Astrocyte (in vitro differentiated cells and primary cell): ENCODE measurements at regions not wholly inside any gene's neighbourhood (a gene's known extent, or its start where the extent isn't known, plus 50 kb on each side); places are given as distances from the start of the nearest gene placed in this dataset.

Experiments
- CTCF ChIP-seq: IDR thresholded peaks from 2 replicates; pipeline ENCODE4 v1.5.1; 2011; ENCODE audit warnings: low read depth, mild to moderate bottlenecking, inconsistent platforms, low read length, moderate library complexity; ENCODE audit not compliant: insufficient read depth
- EZH2 ChIP-seq: IDR thresholded peaks from 2 replicates; pipeline ENCODE4 v1.6.1; 2012; ENCODE audit warnings: mild to moderate bottlenecking, low read length, inconsistent platforms; ENCODE audit not compliant: insufficient read depth

DNA sequence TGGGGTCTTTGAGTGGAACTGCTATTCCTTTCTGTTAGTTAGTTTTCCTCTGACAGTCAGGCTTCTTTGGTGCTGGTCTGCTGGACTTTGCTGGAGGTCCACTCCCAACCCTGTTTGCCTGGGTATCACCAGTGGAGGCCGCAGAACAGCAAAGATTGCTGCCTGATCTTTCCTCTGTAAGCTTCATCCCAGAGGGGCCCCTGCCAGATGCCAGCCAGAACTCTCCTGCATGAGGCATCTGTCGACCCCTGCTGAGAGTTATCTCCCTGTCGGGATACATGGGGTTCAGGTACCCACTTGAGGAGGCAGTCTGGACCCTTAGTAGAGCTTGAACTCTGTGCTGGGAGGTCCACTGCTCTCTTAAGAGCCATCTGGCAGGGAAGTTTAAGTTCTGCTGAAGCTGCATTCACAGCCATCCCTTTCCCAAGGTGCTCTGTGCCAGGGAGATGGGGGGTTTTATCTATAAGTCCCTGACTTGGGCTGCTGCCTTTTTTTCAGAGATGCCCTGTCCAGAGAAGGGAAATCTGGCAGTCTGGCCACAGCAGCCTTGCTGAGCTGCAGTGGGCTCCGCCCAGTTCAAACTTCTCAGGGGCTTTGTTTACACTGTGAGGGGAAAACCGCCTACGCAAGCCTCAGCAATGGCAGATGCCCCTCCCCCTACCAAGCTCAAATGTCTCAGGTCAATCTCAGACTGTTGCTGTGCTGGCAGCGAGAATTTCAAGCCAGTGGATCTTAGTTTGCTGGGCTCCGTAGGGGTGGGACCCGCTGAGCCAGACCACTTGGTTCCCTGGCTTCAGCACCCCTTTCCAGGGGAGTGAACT, 89.7 kb upstream of the CDK6 start:
- TF ChIP-seq CTCF (no peak), EZH2 (no peak)
